Stimulated activated naive CD8-positive, alpha-beta T cell treated with anti-CD3 and anti-CD28 coated beads, Interleukin-15, Interleukin-2, amounts not matched to agents 100 U/mL and 50 U/mL, for 24 hours (primary cell): ENCODE measurements at regions not wholly inside any gene's neighbourhood (a gene's known extent, or its start where the extent isn't known, plus 50 kb on each side); places are given as distances from the start of the nearest gene placed in this dataset.
"Not testable (repeated sequence)": the region's sequence is repeated elsewhere in the genome, so short reads cannot be mapped to it uniquely, and the experiment has no call there.

Source experiments
- ATAC-seq: fragments of 150-1000 bp; cut with Tn5 transposase; one replicate; pipeline ENCODE4 v1.10.0; 2021
- DNase-seq: peaks from one replicate; pipeline ENCODE4 v3.0.0; 2021

- DNase-seq, result no peak
Measured at GRCh38 chr2:228519561-228519960, 338.1 kb upstream of the SPHKAP start.

GRCh38 chr2:228516019-228516418 is 334.5 kb upstream of the SPHKAP start:
- ATAC-seq (no peak), DNase-seq (no peak)

More at GRCh38 chr2:228519561-228519960, 338.1 kb upstream of the SPHKAP start:
- no peak for ATAC-seq

GRCh38 chr2:228513480-228513879 is 332.0 kb upstream of the SPHKAP start:
- not testable (repeated sequence) for ATAC-seq, DNase-seq

- DNase-seq, result no peak
- ATAC-seq, result no peak
Measured at GRCh38 chr2:228509021-228509420, 327.5 kb upstream of the SPHKAP start.

- no peak for DNase-seq
- no peak for ATAC-seq
Measured at GRCh38 chr2:228507870-228508269, 326.4 kb upstream of the SPHKAP start.

- no peak for DNase-seq
- no peak for ATAC-seq
Measured at GRCh38 chr2:228507231-228507824, 325.8 kb upstream of the SPHKAP start.

- no peak for ATAC-seq
- DNase-seq, result no peak
Measured at GRCh38 chr2:228503731-228504130, 322.2 kb upstream of the SPHKAP start.

GRCh38 chr2:228493852-228494251 is 312.4 kb upstream of the SPHKAP start:
- ATAC-seq (no peak), DNase-seq (no peak)

GRCh38 chr2:228479014-228479413 is 297.5 kb upstream of the SPHKAP start:
- DNase-seq (no peak), ATAC-seq (no peak)

- ATAC-seq (no peak), DNase-seq (no peak)
Measured at GRCh38 chr2:228474466-228474865, 293.0 kb upstream of the SPHKAP start.

GRCh38 chr2:228469721-228470120 is 288.2 kb upstream of the SPHKAP start:
- ATAC-seq (no peak), DNase-seq (no peak)

GRCh38 chr2:228466851-228467250 is 285.4 kb upstream of the SPHKAP start:
- DNase-seq (no peak), ATAC-seq (no peak)

GRCh38 chr2:228465408-228465807 is 283.9 kb upstream of the SPHKAP start:
- DNase-seq (no peak), ATAC-seq (no peak)

- no peak for DNase-seq
- ATAC-seq, result no peak
Measured at GRCh38 chr2:228458364-228458763, 276.9 kb upstream of the SPHKAP start.

GRCh38 chr2:228447266-228447915 is 265.9 kb upstream of the SPHKAP start:
- no peak for DNase-seq
- no peak for ATAC-seq

GRCh38 chr2:228446734-228447133 is 265.2 kb upstream of the SPHKAP start:
- no peak for DNase-seq
- no peak for ATAC-seq

- DNase-seq (no peak), ATAC-seq (no peak)
Measured at GRCh38 chr2:228444161-228444560, 262.7 kb upstream of the SPHKAP start.

GRCh38 chr2:228433721-228434120 is 252.2 kb upstream of the SPHKAP start:
- DNase-seq (no peak), ATAC-seq (no peak)

GRCh38 chr2:228432116-228432515 is 250.6 kb upstream of the SPHKAP start:
- ATAC-seq, result no peak
- DNase-seq, result no peak

- DNase-seq, result no peak
- ATAC-seq, result no peak
Measured at GRCh38 chr2:228430986-228431385, 249.5 kb upstream of the SPHKAP start.

GRCh38 chr2:228426502-228427216 is 245.2 kb upstream of the SPHKAP start:
- DNase-seq (no peak), ATAC-seq (no peak)

- not testable (repeated sequence) for DNase-seq, ATAC-seq
Measured at GRCh38 chr2:228425411-228426060, 244.0 kb upstream of the SPHKAP start.

GRCh38 chr2:228417956-228418355 is 236.5 kb upstream of the SPHKAP start:
- no peak for DNase-seq

More at GRCh38 chr2:228417956-228418355, 236.5 kb upstream of the SPHKAP start:
- ATAC-seq, result no peak
